Stimulated activated naive CD8-positive, alpha-beta T cell treated with anti-CD3 and anti-CD28 coated beads, Interleukin-15, amount 100 ng/mL, for 72 hours (primary cell): ENCODE measurements at regions not wholly inside any gene's neighbourhood (a gene's known extent, or its start where the extent isn't known, plus 50 kb on each side); places are given as distances from the start of the nearest gene placed in this dataset.
"Not testable (repeated sequence)": the region's sequence is repeated elsewhere in the genome, so short reads cannot be mapped to it uniquely, and the experiment has no call there.

ENCODE experiments used
- ATAC-seq: fragments of 150-1000 bp; cut with Tn5 transposase; 2 replicates; pipeline ENCODE4 v1.10.0; 2021; ENCODE audit warnings: mild to moderate bottlenecking, moderate library complexity
- DNase-seq, 2 donors: peaks; one replicate each; pipeline ENCODE4 v3.0.0; 2021 to 2022
- H3K27ac Mint-ChIP-seq, 2 donors: one replicate each; pipeline ENCODE4 v1.8.0; 2022; ENCODE audit warnings: mild to moderate bottlenecking in 2 of 2, mixed read lengths in 2 of 2, moderate library complexity in 2 of 2
- H3K27me3 Mint-ChIP-seq: one replicate; pipeline ENCODE4 v1.8.0; 2022; ENCODE audit warnings: mixed read lengths
- H3K4me1 Mint-ChIP-seq: one replicate; pipeline ENCODE4 v1.8.0; 2022; ENCODE audit warnings: mild to moderate bottlenecking, mixed read lengths
- H3K4me3 Mint-ChIP-seq, 2 donors: one replicate each; pipeline ENCODE4 v1.8.0; 2022; ENCODE audit warnings: mild to moderate bottlenecking in 2 of 2, mixed read lengths in 2 of 2, moderate library complexity in 1 of 2
- H3K9me3 Mint-ChIP-seq, 2 donors: one replicate each; pipeline ENCODE4 v1.8.0; 2022; ENCODE audit warnings: mixed read lengths in 2 of 2

DNA sequence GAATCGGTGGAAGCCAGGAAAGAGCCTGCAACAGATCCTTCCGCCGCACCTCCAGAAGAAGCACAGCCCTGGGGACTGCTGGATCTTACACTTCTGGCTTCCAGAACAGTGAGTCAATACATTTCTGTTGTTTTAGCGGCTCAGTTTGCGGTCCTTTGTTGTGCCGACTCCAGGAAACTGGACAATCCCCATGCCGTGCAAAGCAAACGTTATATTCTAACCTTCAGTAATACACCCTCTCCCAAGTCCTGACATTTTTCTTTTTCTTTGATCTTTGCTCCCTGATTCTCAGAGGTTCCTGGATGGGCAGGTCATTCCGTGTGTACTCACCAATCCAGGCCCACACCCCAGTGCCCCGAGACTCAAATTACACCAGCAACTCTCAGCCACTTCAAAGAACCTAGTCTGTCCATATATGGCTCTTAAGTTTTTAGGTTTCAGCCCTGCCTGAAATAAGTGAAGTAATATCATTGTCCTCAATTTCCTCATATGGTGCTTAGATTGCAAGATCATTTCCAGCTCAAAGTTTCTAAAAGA is 387.1 kb upstream of the SGCG start:
- Mint-ChIP-seq H3K9me3 (no peaks in the 10 kb centered on the region), H3K27ac (no peak overlapping the region), H3K4me1 (no peaks in the 10 kb centered on the region), H3K27me3 (peaks cover 22% of the 10 kb centered on the region), H3K4me3 (no peak overlapping the region)
- DNase-seq (no peak), ATAC-seq (no peak)

DNA sequence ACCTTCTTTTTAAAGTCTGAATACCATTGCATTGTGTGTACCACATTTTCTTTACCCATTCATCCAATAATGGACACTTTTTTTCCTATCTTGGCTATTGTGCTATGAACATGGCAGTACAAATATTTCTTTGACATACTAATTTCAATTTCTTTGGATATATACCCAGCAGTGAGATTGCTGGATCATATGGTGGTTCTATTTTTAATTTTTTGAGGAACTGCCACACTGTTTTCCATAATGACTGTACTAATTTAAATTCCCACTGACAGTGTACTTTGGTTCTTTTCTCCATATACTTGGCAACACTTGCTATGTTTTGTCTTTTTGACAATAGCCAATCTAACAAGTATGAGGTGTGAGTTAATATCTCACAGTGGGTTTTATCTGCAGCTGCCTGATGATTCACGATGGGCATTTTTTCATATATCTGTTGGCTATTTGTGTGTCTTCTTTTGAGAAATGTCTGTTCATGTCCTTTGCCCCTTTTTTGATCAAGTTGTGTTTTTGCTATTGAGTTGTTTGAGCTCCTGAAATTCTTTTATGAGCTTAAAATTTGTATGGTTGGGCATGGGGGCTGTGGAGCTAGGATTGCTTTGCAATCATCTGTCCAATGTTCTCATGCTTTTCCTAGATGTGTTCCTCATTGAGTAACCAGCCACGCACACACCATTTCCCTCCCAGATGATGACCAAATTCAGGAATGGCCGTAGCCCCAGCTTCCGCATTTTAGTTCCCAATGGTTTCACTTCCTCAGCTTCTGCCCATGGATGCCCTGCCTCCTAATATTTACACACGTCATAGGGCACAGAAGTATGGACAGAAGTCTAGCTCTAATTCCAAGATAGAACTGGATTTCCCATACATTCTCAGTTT is 380.0 kb upstream of the SGCG start:
- no peak overlapping the region for H3K4me3 Mint-ChIP-seq
- no peaks in the 10 kb centered on the region for H3K4me1 Mint-ChIP-seq
- peaks cover 30% of the 10 kb centered on the region for H3K27me3 Mint-ChIP-seq
- DNase-seq, result no peak
- no peak overlapping the region for H3K27ac Mint-ChIP-seq
- ATAC-seq, result no peak
- no peaks in the 10 kb centered on the region for H3K9me3 Mint-ChIP-seq

DNA sequence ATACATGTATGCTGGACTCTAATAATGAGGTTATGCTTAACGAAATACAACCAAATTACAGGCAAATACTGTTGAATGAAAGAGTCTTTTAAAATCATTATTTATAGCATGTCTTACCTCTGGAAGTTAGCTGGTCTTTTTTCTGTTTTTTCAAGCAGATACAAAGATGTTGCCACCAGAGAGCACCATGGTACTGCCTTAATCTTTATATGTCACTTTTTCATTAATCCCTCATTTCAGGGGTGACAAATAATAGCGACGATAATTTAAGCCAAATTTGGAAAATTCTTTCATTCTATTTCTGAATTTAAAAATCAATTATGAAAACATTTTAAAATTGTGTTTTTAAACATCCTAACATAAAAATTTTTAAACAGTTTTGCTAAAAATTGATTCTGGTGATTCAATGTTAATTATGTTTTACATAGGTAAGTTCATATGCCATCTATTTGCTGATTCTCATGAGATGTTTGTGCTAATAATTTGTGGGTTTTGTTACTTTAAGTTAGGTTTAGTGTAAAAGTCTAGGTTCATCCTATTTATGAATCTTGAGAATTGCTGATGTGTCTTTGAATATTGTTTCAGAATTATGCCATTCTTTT is 379.3 kb upstream of the SGCG start:
- Mint-ChIP-seq H3K27me3 (peaks cover 30% of the 10 kb centered on the region), H3K9me3 (no peaks in the 10 kb centered on the region), H3K27ac (no peak overlapping the region), H3K4me1 (no peaks in the 10 kb centered on the region), H3K4me3 (no peak overlapping the region)
- DNase-seq (no peak), ATAC-seq (no peak)

DNA sequence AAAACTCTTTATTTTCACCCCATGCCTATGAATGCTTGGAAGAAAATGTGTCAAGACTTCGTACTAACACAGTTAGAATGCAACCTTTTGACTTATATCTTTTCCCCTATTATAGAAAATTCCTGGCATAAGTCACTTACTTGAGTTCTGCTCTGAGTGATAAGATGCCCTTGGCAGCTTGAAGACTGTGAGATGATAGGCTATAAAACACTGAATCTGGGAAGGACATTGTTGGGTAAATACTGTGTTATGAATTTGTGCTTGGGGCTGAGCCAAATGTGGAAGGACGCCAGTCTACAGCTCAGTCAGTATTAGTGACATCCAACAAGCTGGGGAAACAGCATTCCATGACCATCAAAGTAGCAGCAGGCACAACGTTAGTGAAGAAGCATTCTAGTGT is 368.0 kb upstream of the SGCG start:
- peaks cover 18% of the 10 kb centered on the region for H3K27me3 Mint-ChIP-seq
- no peak overlapping the region for H3K27ac Mint-ChIP-seq
- H3K4me3 Mint-ChIP-seq, result no peak overlapping the region
- ATAC-seq (no peak), DNase-seq (no peak)
- H3K9me3 Mint-ChIP-seq, result no peaks in the 10 kb centered on the region
- no peaks in the 10 kb centered on the region for H3K4me1 Mint-ChIP-seq

DNA sequence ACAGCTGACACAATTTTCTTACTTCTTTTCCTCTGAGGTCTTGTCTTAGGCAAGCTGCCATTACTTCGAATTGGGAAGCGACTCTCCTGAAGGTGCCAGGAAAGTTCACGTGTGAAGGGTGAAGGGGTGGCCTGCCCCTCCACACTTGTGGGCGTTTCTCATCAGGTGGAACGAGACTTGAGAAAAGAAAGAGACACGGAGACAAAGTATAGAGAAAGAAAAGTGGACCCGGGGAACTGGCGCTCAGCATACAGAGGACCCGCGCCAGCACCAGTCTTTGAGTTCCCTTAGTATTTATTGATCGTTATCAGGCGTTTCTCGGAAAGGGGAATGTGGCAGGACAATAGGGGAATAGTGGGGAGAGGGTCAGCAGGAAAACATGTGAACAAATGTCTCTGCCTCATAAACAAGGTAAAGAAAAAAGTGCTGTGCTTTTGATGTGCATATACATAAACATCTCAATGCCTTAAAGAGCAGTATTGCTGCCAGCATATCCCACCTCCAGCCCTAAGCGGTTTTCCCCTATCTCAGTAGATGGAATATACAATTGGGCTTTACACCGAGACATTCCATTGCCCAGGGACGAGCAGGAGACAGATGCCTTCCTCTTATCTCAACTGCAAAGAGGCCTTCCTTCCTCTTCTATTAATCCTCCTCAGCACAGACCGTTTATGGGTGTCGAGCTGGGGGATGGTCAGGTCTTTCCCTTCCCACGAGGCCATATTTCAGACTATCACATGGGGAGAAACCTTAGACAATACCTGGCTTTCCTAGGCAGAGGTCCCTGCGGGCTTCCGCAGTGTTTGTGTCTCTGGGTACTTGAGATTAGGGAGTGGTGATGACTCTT is 367.0 kb upstream of the SGCG start:
- not testable (repeated sequence) for H3K9me3 Mint-ChIP-seq, H3K4me1 Mint-ChIP-seq, H3K4me3 Mint-ChIP-seq, ATAC-seq, H3K27ac Mint-ChIP-seq, DNase-seq
- H3K27me3 Mint-ChIP-seq, result peaks cover 19% of the 10 kb centered on the region

DNA sequence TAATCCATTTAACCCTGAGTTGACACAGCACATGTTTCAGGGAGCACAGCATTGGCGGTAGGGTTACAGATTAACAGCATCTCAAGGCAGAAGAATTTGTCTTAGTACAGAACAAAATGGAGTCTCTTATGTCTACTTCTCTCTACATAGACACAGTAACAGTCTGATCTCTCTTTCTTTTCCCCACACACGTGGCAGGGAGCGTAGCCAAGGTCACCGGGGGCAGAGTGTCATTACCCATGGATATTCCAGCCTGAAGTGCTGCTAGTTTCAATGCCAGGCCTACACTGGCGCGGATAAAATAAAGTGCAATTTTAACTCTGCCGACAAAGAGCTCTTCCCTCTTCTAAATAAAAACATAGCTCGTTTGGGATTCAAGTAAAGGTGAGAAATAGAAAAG is 366.3 kb upstream of the SGCG start:
- H3K4me3 Mint-ChIP-seq, ATAC-seq, DNase-seq, H3K4me1 Mint-ChIP-seq, H3K27ac Mint-ChIP-seq, H3K9me3 Mint-ChIP-seq: not testable (repeated sequence)
- H3K27me3 Mint-ChIP-seq, result peaks cover 20% of the 10 kb centered on the region

DNA sequence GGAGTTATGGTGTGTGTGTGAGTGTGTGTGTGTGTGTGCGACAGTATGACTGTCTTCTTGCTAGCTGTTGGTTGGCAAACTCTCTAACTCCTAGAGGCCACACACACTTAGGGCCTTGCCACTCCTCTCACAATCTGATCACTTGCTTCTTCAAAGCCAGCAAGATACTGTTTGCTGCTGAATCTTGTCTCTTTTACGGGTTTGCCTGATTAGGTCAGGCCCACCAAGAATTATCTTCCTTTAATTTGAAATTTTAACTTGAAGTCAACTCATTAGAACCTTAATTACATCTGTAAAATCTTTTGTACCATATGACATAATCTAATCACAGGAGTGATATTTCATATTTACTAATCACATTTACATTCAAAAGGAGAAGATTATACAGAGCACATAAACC is 359.2 kb upstream of the SGCG start:
- no peak overlapping the region for H3K4me3 Mint-ChIP-seq
- no peak for DNase-seq
- no peak overlapping the region for H3K27ac Mint-ChIP-seq
- no peaks in the 10 kb centered on the region for H3K4me1 Mint-ChIP-seq
- H3K27me3 Mint-ChIP-seq, result peaks cover 19% of the 10 kb centered on the region
- no peak for ATAC-seq
- H3K9me3 Mint-ChIP-seq, result no peaks in the 10 kb centered on the region

DNA sequence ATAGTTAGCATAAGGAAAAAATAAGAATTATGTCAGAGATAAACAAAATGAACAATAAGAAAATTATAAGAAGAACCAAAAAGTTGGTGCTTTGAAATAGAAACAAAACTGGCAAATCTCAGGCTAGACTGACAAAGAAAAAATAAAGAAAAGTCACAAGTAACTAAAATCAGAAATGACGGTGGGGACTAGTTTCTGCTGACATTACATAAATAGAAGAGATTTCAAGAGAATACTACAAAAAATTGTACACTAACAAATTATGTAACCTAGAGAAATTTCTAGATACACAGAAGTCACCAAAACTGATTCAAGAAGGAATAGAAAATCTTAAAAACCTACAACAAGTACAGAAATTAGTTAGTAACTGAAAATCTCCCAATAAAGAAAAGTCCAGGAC is 355.6 kb upstream of the SGCG start:
- H3K9me3 Mint-ChIP-seq, result no peaks in the 10 kb centered on the region
- peaks cover 4% of the 10 kb centered on the region for H3K27me3 Mint-ChIP-seq
- no peak for ATAC-seq
- H3K4me1 Mint-ChIP-seq, result no peaks in the 10 kb centered on the region
- H3K27ac Mint-ChIP-seq, result no peak overlapping the region
- H3K4me3 Mint-ChIP-seq, result no peak overlapping the region
- no peak for DNase-seq

DNA sequence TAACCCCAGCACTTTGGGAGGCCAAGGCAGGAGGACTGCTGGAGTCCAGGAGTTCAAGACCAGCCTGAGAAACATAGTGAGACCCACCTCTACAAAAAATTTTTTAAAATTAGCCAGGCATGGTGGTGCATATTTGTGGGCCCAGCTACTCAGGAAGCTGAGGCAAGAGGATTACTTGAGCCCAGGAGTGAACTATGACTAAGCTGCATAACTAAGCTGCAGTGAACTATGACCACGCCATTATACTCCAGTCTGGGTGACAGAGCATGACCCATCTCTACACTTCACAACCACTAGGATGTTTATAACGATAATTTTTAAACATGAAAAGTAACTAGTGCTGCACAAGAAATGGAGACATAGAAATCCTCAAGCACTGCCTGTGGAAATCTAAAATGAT is 352.7 kb upstream of the SGCG start:
- Mint-ChIP-seq H3K9me3 (no peaks in the 10 kb centered on the region), H3K4me3 (no peak overlapping the region), H3K27ac (no peak overlapping the region), H3K27me3 (no peaks in the 10 kb centered on the region), H3K4me1 (no peaks in the 10 kb centered on the region)
- no peak for DNase-seq
- no peak for ATAC-seq

DNA sequence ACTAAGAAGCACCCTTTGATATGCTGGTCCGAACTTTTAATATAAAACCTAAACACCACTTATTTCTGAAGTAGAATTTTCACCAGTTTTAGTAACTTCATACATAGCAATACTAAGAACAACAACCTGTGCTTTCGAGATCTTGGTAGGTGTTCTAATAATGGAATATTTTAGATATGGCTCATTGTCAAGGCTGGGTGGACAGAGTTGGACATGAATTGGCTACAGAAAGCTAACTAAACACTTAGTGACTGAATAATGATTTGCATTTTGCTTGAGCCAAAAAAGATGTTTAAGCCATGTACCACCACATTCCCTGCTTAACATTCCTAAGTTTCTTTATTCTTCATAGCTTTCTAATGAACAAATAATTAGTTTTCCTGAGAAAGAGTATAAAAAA is 344.3 kb upstream of the SGCG start:
- Mint-ChIP-seq H3K27ac (no peak overlapping the region), H3K9me3 (no peaks in the 10 kb centered on the region), H3K27me3 (peaks cover 28% of the 10 kb centered on the region), H3K4me3 (no peak overlapping the region), H3K4me1 (no peaks in the 10 kb centered on the region)
- DNase-seq, result no peak
- ATAC-seq, result no peak

DNA sequence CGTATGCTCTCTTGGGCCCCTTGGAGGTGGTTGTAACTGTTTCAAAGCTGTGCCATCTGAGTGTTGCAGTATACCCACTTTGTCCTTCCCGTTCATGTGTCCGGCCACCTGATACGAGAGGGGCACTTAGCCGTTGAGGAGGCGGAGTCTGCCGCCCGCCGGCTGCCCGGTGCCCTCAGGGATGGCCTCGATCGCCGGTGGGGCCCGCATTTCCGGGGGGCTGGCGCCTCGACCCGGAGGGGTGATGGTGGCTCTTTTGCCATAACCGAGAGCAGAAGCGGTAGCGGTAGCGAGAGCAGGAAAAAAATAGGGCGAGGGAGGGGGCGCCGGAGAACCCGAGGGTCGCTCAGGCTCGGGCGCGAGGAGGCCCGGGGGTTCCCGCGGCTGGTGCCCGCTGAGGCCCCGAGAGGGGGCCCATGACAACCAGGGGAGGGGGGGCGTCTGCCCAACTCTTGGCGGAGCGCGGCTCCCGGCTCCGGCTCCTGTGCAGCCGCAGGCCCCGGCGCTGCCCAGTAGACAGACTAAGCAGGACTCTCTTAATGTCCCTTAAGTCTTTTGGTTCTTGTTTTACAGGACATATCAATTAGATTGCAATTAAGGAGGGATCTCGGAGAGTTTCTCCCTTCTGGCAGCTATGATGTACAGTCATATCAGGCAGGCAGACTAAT is 342.7 kb upstream of the SGCG start:
- no peak overlapping the region for H3K27ac Mint-ChIP-seq
- H3K27me3 Mint-ChIP-seq, result peaks cover 28% of the 10 kb centered on the region
- H3K4me1 Mint-ChIP-seq, result no peaks in the 10 kb centered on the region
- no peaks in the 10 kb centered on the region for H3K9me3 Mint-ChIP-seq
- no peak overlapping the region for H3K4me3 Mint-ChIP-seq
- no peak for DNase-seq
- no peak for ATAC-seq

DNA sequence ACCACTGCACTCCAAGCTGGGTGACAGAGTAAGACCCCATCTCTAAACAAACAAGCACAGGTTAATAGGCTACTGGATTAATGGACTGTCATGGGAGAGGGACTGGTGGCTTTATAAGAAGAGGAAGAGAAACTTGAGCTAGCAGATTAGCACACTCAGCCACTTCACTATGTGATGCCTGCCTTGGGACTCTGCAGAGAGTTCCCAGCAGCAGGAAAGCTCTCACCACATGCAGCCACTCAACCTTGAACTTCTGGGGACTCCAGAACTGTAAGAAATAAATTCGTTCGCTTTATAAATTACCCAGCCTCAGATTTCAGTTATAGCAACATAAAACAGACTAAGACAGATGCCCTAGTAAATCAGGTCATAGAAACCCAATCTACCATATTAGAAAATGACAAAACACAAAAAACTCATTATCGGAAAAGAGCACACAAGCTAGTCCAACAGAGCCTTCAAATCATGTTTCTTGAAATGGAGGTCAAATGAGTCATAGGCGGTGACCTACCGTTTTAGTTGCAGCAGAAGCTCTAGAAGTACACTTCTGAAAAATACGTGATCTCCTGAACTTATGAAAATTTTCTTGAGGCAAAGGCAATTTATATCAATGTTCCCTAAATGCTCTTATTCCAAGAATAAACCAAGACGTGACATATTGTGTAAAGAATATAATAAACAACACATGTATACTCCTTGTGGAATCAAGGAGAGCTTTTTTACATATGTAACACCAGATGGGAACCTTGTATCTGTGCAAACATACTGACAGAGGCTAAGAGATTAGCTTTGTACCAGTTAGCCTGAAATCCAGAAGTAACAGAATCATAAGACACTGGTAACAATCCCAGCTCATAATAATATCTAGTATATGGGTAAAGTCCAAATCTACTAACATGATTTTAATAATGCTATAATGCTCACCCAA is 340.9 kb upstream of the SGCG start:
- H3K9me3 Mint-ChIP-seq, result no peaks in the 10 kb centered on the region
- H3K4me1 Mint-ChIP-seq, result no peaks in the 10 kb centered on the region
- ATAC-seq, result no peak
- no peak overlapping the region for H3K27ac Mint-ChIP-seq
- H3K27me3 Mint-ChIP-seq, result peaks cover 28% of the 10 kb centered on the region
- no peak for DNase-seq
- H3K4me3 Mint-ChIP-seq, result no peak overlapping the region

DNA sequence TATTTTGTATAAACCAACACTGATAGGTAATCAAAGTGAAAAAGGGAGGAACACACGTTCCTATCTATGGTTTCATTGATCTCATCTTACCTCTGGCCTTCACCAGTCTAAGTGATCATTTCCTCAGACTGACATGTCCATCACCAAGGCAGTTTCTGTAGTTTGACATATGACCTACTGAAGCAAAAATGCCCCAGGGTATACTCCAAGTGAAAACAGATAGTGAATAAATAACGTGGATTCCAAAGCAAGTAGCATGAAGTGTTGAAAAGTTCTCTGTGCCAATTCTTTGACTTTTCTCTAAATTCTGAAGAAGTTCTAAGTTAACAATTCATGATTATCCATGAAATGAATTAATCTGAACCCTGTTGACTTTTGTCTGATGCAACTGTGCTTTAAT is 334.2 kb upstream of the SGCG start:
- no peak overlapping the region for H3K4me3 Mint-ChIP-seq
- no peaks in the 10 kb centered on the region for H3K4me1 Mint-ChIP-seq
- no peak overlapping the region for H3K27ac Mint-ChIP-seq
- no peaks in the 10 kb centered on the region for H3K27me3 Mint-ChIP-seq
- H3K9me3 Mint-ChIP-seq, result no peaks in the 10 kb centered on the region
- DNase-seq (no peak), ATAC-seq (no peak)

DNA sequence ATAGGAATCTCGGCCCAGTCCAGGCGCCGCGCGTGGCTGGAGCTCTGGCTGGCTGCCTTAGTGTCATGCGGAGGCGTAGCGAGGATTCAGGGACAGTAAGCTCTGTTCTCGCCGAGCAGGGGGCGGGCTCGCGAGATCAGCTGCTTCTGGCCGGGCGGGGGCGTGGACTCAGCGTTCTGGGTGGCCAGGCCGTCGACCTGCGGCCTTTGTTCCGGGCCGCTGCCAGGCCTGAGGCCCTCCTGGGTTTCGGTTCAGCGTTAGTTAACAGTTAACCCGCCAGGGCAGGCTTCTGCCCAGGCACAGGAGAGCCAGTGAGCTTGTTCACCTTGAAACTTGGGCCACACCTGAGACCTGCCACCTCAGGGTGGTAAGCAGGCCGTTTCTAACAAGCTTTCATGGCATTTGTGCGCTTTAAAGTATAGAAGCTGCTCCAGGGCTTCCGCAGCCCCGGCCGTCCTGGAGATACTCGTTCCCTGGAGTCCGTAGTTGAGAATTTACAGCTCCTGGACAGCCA is 332.2 kb upstream of the SGCG start:
- H3K4me1 Mint-ChIP-seq, result no peaks in the 10 kb centered on the region
- H3K27ac Mint-ChIP-seq, result no peak overlapping the region
- ATAC-seq (no peak), DNase-seq (no peak)
- no peaks in the 10 kb centered on the region for H3K9me3 Mint-ChIP-seq
- H3K27me3 Mint-ChIP-seq, result no peaks in the 10 kb centered on the region
- H3K4me3 Mint-ChIP-seq, result no peak overlapping the region
